ENCODE measurements at regions not wholly inside any gene's neighbourhood (a gene's known extent, or its start where the extent isn't known, plus 50 kb on each side); places are given as distances from the start of the nearest gene placed in this dataset.

GRCh38 chr6:4584801-4585200, 191.4 kb upstream of the CDYL start:
- no peak for TF ChIP-seq CTCF (conservative IDR thresholded peaks at IDR 0.05; ENCODE audit: low read length)
- no peak for TF ChIP-seq EZH2phosphoT487 (IDR thresholded peaks at IDR 0.05; ENCODE audit: borderline replicate concordance, low read depth, low read length)
